Stimulated activated CD8-positive, alpha-beta memory T cell treated with anti-CD3 and anti-CD28 coated beads, Interleukin-4, amount 100 ng/mL, for 48 hours (primary cell): ENCODE measurements at regions not wholly inside any gene's neighbourhood (a gene's known extent, or its start where the extent isn't known, plus 50 kb on each side); places are given as distances from the start of the nearest gene placed in this dataset.

Experiments
- DNase-seq: peaks from one replicate; pipeline ENCODE4 v3.0.0-alpha.2; 2020

DNA sequence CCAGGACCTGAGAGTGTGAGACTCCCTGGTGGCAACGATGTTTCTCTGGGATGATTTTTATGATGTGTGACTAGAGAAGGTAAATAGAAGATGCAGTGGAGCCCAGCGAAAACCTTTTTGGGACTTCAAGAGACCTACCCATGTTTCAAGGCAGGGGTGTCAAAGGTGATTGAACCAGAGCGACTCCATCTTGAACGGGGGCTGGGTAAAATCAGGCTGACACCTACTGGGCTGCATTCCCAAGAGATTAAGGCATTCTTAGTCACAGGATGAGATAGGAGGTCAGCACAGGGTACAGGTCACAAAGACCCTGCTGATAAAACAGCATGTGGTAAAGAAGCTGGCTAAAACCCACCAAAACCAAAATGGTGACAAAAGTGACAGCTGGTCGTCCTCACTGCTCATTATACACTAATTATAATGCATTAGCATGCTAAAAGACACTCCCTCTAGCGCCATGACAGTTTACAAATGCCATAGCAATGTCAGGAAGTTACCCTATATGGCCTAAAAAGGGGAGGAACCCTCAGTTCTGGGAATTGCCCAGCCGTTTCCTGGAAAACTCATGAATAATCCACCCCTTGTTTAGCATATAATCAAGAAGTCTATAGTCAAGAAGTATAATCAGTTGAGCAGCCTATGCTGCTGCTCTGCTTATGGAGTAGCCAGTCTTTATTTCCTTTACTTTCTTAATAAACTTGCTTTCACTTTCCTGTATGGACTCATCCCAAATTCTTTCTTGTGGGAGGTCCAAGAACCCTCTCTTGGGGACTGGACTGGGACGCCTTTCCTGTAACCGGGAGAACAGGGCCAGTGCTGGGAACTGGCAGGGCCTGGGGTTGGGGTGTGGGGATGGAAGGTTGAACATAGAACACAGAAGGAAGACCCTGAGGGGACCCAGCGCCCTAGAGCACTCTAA lies 526.4 kb downstream of the QKI start:
- DNase-seq: no peak

DNA sequence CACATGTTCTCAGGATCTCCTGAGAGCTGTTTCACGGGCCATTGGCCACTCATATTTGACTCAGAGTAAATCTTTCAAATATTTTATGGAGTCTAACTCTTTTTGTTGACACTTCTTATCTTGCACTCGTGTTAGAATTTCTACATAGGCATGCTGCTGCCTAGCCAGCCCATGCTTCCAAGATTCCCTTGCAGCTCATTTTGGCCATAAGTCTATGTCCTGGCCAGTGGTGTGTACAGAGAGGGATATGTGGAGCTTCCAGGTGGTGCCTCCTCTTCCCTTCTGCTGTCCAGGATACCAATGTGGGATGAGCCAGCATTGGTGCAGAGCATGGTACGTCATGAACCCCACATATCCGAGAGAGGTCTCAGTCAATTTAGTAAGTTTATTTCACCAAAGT lies 522.6 kb downstream of the QKI start:
- no peak for DNase-seq

DNA sequence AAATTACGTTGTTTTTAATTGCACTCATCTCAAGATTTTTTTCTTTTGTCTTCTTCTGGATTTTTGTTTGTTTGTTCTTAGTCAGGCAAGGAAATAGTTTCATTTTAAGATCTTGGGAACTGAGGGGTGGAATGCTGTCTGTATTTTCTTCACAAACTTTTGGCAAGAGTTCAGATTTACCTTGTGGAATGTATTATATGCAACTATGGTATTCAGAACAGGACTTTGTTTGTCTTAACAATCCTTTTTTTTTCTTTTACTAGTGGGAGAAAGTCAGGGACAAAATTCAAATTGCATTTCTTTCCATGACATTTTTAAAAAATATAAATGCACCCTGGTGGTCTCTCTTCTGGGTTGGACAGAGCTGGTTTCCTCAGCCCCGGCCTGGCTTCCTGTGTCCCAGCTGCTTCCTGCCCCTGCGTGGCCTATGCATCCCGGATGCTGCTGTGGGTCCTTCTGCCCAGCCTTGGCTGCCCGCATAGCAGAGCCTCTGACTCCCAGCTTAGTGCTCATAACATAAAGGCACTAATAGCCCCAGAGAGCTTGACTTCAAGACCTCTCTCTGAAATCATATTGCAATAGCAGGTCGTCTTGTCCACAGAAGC lies 520.7 kb downstream of the QKI start:
- no peak for DNase-seq

GRCh38 chr6:163930012-163930411 lies 515.5 kb downstream of the QKI start:
- no peak for DNase-seq

GRCh38 chr6:163929538-163929937 lies 515.0 kb downstream of the QKI start:
- no peak for DNase-seq

- no peak for DNase-seq
These were observed 512.1 kb downstream of the QKI start for GRCh38 chr6:163926642-163927041.

- no peak for DNase-seq
These were observed 511.3 kb downstream of the QKI start for GRCh38 chr6:163925839-163926238.

GRCh38 chr6:163923658-163924411 lies 509.3 kb downstream of the QKI start:
- DNase-seq: no peak

GRCh38 chr6:163922562-163922961 lies 508.0 kb downstream of the QKI start:
- DNase-seq: no peak

DNA sequence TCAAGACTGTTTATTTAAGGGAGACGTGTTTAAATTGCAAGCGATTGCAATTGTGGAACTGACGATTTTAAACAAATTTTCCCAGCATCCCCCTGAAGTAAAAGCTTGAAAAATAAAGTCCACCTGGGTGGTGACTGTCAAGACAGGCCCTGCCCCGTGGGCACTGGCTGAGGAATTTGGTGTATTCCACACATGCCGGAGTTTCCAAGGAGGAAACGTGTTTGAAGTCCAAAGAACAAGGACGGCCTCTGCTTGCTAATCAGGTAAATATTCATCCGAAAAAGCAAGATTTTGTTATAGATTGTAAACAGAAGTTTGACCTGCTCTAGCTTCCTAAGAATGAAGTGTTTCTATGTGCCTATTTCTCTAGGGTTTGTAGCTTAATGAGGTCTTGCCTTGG lies 505.1 kb downstream of the QKI start:
- DNase-seq: no peak

GRCh38 chr6:163916315-163917081 lies 502.0 kb downstream of the QKI start:
- DNase-seq: no peak

DNA sequence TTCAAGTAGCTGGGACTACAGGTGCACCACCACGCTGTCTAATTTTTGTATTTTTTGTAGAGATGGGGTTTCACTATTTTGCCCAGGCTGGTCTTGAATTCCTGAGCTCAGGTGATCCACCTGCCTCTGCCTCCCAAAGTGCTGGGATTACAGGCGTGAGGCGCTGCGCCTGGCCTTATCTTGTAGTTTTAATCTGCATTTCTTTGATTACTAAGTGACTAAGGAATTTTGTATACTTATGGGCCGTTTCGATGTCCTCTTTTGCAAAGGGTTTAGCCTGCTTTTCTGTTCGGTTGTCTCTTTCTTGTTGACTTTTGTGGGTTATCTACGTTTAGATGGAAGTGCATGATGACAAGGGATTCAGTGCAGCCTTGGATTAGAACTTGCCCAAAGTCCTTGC lies 500.6 kb downstream of the QKI start:
- no peak for DNase-seq

DNA sequence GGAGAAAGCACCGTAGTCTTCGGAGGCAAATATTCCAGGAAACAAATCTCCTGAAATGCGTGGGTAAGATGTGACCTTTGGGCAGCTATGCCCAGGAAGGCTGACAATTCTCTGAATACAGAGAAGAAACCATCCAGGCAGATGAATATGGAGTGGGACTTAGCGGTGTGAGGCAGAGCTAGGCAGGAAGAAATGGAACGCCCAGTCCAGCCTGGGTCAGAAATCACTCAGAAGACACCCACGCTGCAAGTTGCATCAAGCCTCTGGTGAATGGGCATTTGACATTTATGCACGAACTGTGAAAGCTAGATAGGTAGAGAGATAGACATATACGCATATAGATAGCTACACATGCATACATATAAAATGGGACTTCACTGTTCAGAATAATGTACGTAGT lies 498.5 kb downstream of the QKI start:
- no peak for DNase-seq

- no peak for DNase-seq
These were observed 491.6 kb downstream of the QKI start for GRCh38 chr6:163906006-163906710.

DNA sequence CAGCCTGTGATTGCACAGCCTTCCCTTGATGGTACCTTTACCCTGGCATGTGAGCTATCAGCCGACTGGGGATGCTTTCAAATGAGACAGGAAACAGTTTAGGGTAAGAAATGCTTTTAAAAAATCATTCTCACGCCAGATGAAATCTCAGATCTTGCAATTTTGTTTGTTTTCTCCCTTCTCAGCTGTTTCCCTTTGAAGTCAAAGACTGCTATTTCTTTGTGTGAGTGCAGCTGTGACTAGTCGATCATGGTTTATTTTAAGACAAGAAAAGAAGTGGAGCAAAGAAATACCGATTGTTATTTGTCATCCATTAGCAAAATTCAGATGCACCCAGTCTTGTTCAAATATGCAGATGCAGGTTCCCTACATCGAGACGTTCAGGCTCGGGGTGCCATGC lies 489.7 kb downstream of the QKI start:
- no peak for DNase-seq

DNA sequence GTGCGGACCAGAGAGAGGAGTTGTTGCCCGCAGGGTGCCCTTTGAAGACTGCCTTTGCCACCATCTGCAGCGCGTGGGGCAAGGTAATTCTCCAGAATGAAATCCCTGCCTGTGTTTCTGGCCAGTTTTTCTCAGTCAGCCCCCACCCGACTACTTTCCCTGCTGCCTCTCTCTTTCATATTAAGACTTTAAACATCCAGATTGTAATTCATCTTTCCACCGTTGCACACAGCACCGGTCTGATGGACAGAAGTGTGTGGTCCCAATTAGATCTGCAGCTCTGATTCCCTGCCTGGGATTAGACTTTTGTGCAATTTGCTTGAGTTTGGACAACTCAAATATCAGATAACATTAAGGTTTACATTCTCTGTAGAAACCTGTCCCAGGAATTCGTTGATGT lies 489.0 kb downstream of the QKI start:
- no peak for DNase-seq

GRCh38 chr6:163902993-163903392 lies 488.5 kb downstream of the QKI start:
- DNase-seq: no peak

- no peak for DNase-seq
These were observed 487.2 kb downstream of the QKI start for GRCh38 chr6:163901681-163902080.

DNA sequence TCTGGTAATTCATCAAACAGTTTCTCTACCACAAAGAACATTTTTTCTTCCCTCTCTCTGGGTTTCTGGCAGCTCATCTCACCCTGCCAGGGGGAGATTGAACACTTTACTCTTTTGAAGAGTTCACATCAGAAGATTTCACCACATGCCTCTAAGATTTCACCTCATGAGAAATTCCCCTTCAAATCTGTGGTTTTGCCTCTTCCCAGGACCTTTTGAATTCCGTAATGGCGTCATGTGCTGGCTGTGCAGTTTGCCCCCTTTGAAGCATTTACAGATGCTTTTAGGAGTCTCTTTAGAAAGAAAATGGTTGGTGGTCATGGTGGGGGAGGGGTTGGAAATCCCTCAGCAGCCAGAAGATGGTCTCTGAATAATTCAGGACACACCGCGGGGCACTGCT lies 486.1 kb downstream of the QKI start:
- no peak for DNase-seq

DNA sequence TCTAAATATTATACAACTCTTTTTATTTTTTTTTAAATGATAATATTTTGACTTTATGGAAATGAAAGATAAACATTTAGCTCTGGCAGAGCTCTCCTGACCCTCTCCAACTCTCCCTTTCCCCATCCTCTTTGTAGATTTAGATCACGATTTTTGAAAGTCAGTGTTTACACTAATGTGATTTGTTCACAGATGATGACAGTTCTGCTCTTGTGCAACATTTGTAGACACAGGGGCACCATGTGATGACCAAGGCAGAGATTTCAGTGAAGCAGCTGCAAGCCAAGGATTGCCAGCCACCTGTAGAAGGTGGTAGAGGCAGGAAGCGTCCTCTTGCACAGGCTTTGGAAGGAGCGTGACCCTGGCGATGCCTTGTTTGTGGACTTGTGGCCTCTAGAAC lies 483.2 kb downstream of the QKI start:
- DNase-seq: no peak

DNA sequence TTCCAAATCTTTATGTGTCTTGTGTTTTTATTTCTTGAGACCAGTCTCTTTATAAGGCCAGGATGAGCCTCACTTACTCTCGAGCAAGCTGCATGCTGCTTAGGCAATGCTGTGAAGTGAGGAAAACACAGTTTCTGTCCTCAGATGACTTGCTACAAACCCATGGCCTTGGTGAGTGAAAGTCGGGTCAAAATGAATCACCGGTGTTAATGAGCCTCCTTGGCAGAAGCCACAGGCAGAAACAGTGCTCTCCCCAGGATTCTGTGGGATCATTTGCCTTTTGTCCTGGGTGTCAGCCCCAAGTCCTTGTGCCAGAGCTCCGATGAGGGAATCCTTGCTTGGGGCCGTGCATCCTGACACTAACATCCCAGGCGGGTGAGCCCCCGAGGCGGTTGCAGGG lies 482.5 kb downstream of the QKI start:
- DNase-seq: no peak

GRCh38 chr6:163895162-163895561 lies 480.6 kb downstream of the QKI start:
- DNase-seq: no peak
